K562 (cell line): ENCODE measurements at regions not wholly inside any gene's neighbourhood (a gene's known extent, or its start where the extent isn't known, plus 50 kb on each side); places are given as distances from the start of the nearest gene placed in this dataset.

Source experiments
- ATAC-seq: fragments of 200-7000 bp; cut with Tn5 transposase; 3 replicates; pipeline ENCODE4 v1.9.1; 2020; ENCODE audit warnings: moderate library complexity
- BruUV-seq: library from RNA; stranded (reverse); fragments of 400-500 nt; replicated peaks from 2 replicates; lab custom pipeline; 2021; lab: Mats Ljungman, UMichigan
- CTCF ChIA-PET: fragments of 300-600 bp; formaldehyde crosslinking; extraction: SDS; loops from one replicate; lab custom pipeline; 2021; ENCODE audit warnings: low intra/inter-chr PET ratio; lab: Yijun Ruan, JAX
- POLR2A ChIA-PET: fragments of 300-600, 350-650 bp; sonication (Branson Sonifier 250); formaldehyde crosslinking; extraction: SDS; loops from one replicate; lab custom pipeline; 2021; ENCODE audit warnings: antibody characterized with exemption, inconsistent platforms; lab: Yijun Ruan, JAX
- DNase-seq, 4 experiments: peaks; one replicate each; pipeline versions ENCODE4 v3.0.0 to v3.0.0-alpha.2; 2011 to 2018; ENCODE audit warnings: low spot score in 3 of 4, mixed read lengths in 3 of 4; ENCODE audit errors: extremely low read depth in 1 of 4
- FAIRE-seq: peaks from 2 replicates; lab custom pipeline; 2011; peaks lifted over from hg19 to GRCh38; lab: Jason Lieb, UNC
- H2AFZ ChIP-seq: 2 replicates; pipeline ENCODE4 v1.6.0; 2011; ENCODE audit warnings: low read depth, low read length, control low read depth, inconsistent platforms
- H3K27ac ChIP-seq: fragments of 200-600 bp; 3 replicates; pipeline ENCODE4 v1.8.0; 2011; ENCODE audit warnings: low read depth, mild to moderate bottlenecking, control low read depth, inconsistent platforms, low read length, moderate library complexity, mixed read lengths; ENCODE audit errors: extremely low read depth
- H3K27me3 ChIP-seq, 2 experiments: fragments of 300-600 bp in 1 of 2; 2 replicates in 1 of 2; 3 replicates in 1 of 2; pipeline versions ENCODE4 v1.6.0 to v1.8.0; 2011; ENCODE audit warnings: inconsistent platforms in 2 of 2, low read length in 2 of 2, mild to moderate bottlenecking in 1 of 2, mixed read lengths in 1 of 2, moderate library complexity in 1 of 2; ENCODE audit not compliant: control insufficient read depth in 2 of 2, insufficient read depth in 2 of 2
- H3K36me3 ChIP-seq: fragments of 300-600 bp; 3 replicates; pipeline ENCODE4 v1.8.0; 2011; ENCODE audit warnings: mild to moderate bottlenecking, low read length, inconsistent platforms; ENCODE audit not compliant: control insufficient read depth, insufficient read depth
- H3K4me1 ChIP-seq, 2 experiments: fragments of 200-600 bp in 1 of 2; replicated peaks in 1 of 2; 2 replicates in 1 of 2; 3 replicates in 1 of 2; pipeline versions ENCODE4 v1.5.1 to v1.8.0; 2011; ENCODE audit warnings: inconsistent platforms in 2 of 2, low read length in 2 of 2, mild to moderate bottlenecking in 1 of 2, mixed read lengths in 1 of 2, moderate library complexity in 1 of 2; ENCODE audit not compliant: control insufficient read depth in 2 of 2, insufficient read depth in 2 of 2
- H3K4me2 ChIP-seq: 2 replicates; pipeline ENCODE4 v1.6.1; 2011; ENCODE audit warnings: low read length, control low read depth, inconsistent platforms, mixed read lengths; ENCODE audit not compliant: insufficient read depth
- H3K4me3 ChIP-seq: fragments of 200-600 bp; sonication (generic), shearing (Covaris generic); 2 replicates; pipeline ENCODE4 v1.5.1; 2016; ENCODE audit warnings: control low read depth, inconsistent platforms
- H3K79me2 ChIP-seq: fragments of 200-600 bp; 3 replicates; pipeline ENCODE4 v1.8.0; 2011; ENCODE audit warnings: low read length, inconsistent platforms; ENCODE audit not compliant: control insufficient read depth, insufficient read depth
- H3K9ac ChIP-seq, 2 experiments: 2 replicates each; pipeline versions ENCODE4 v1.6.0 to v1.6.1; 2011; ENCODE audit warnings: low read depth in 2 of 2, low read length in 2 of 2, control low read depth in 1 of 2, inconsistent platforms in 1 of 2, mild to moderate bottlenecking in 1 of 2, mixed read lengths in 1 of 2; ENCODE audit not compliant: insufficient read depth in 1 of 2
- H3K9me1 ChIP-seq: one replicate; pipeline ENCODE4 v1.6.0; 2011; ENCODE audit warnings: inconsistent platforms, mild to moderate bottlenecking, low read length, moderate library complexity; ENCODE audit not compliant: control insufficient read depth, insufficient read depth
- H3K9me3 ChIP-seq: replicated peaks from 2 replicates; pipeline ENCODE4 v1.5.1; 2011; ENCODE audit warnings: low read depth, low read length, inconsistent platforms; ENCODE audit not compliant: control insufficient read depth, insufficient read depth
- H4K20me1 ChIP-seq: replicated peaks from 2 replicates; pipeline ENCODE4 v1.6.1; 2011; ENCODE audit warnings: low read length, inconsistent platforms, mixed read lengths; ENCODE audit not compliant: control insufficient read depth, insufficient read depth
- CHD4 ChIP-seq: fragments of 200-600 bp; sonication (generic); IDR thresholded peaks from 3 replicates; pipeline ENCODE4 v1.6.1; 2012; ENCODE audit warnings: low read depth, mild to moderate bottlenecking, mixed read lengths, low read length, inconsistent platforms; ENCODE audit not compliant: insufficient read depth, insufficient replicate concordance, poor library complexity, severe bottlenecking
- GABPA ChIP-seq: fragments of 200-800 bp; sonication (Bioruptor generic); conservative IDR thresholded peaks from 2 replicates; pipeline ENCODE4 v1.6.1; 2016; ENCODE audit warnings: low read depth, missing genetic modification characterization, missing compliant biosample characterization
- MYBL2 ChIP-seq, 2 experiments: fragments of 450-650 bp in 1 of 2; sonication (generic) in 1 of 2; formaldehyde crosslinking in 1 of 2; IDR thresholded peaks; 2 replicates each; pipeline versions ENCODE4 v1.6.1 to v1.8.1; 2017 to 2022; ENCODE audit warnings: borderline replicate concordance in 1 of 2, inconsistent platforms in 1 of 2, low read depth in 1 of 2, mild to moderate bottlenecking in 1 of 2, missing genetic modification reagents in 1 of 2, moderate library complexity in 1 of 2
- POU5F1 ChIP-seq: fragments of 150-350 bp; IDR thresholded peaks from 2 replicates; pipeline ENCODE4 v1.6.1; 2014; ENCODE audit warnings: borderline replicate concordance, low read length, low read depth, mild to moderate bottlenecking; ENCODE audit not compliant: partially characterized antibody
- RBM17 ChIP-seq: fragments of 200-400 bp; formaldehyde crosslinking; IDR thresholded peaks from 2 replicates; pipeline ENCODE4 v1.6.1; 2017; ENCODE audit warnings: low read depth, mild to moderate bottlenecking, low read length, borderline replicate concordance
- TRIM28 ChIP-seq: fragments of 450-650 bp; IDR thresholded peaks from 2 replicates; pipeline ENCODE4 v1.6.1; 2017
- WGBS: fragments of 100-300 bp; shearing (Covaris generic); methylation state at CpG from one replicate; pipeline ENCODE4 v1.1.6; 2016; ENCODE audit warnings: low coverage, mixed read lengths; ENCODE audit not compliant: insufficient coverage; ENCODE audit errors: missing lambda C conversion rate; 5-methylcytosine and 5-hydroxymethylcytosine counted together
- in situ Hi-C: fragments of 300-500 bp; cut with MboI; formaldehyde crosslinking; loops from 4 replicates; pipeline ENCODE4 v1.15.0; 2018; ENCODE audit warnings: inconsistent platforms, mixed read lengths
- intact Hi-C: fragments of 100-400 bp; cut with micrococcal nuclease; formaldehyde crosslinking; loops from 2 replicates; pipeline ENCODE4 v1.14.2; 2022
- TF ChIP-seq, protein P1 (sequence below): fragments of 250-450 bp; sonication (Bioruptor Pico); IDR thresholded peaks from 2 replicates; pipeline ENCODE4 v1.8.0; 2021; ENCODE audit warnings: moderate library complexity, mild to moderate bottlenecking, inconsistent platforms
- TF ChIP-seq, protein P2 (sequence below): fragments of 250-450 bp; sonication (Bioruptor Pico); IDR thresholded peaks from 2 replicates; pipeline ENCODE4 v1.4.0; 2020
- TF ChIP-seq, protein P3 (sequence below): fragments of 450-650 bp; IDR thresholded peaks from 2 replicates; pipeline ENCODE4 v1.6.1; 2017; ENCODE audit warnings: antibody characterized with exemption
- TF ChIP-seq, protein P4 (sequence below): fragments of 250-450 bp; sonication (Bioruptor Pico); IDR thresholded peaks from 2 replicates; pipeline ENCODE4 v1.5.0; 2020; ENCODE audit warnings: mild to moderate bottlenecking, borderline replicate concordance

DNA sequence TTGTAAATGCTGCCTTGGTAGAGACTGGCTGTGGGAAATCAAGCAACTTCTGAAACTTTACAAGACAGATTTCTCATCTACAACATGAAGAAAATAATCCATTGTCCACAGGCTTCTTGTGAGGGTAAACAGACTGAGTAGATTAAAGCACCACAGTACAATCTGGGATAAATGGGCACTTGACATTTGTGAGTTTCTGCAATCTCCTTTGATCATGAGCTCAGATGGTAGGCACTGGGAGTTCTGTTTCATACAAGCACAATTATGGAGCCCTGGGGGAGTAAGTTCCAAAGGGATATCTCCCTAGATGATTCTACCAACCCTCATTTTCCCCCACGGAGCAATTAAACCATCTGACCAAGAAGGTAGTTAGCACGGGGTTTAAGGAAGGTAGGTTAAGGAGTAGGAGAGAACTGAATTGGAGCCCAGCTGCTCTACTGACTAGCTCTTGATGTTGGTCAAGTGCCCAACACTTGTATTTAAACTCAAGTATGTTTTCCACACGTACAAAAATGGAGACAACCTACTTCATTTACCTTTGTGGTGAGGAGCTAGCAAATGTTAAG, 479.5 kb upstream of the TNC start:
- intact Hi-C loops = loop anchor here (10.0 kb wide), 1 partner anchor 913 kb away; the partner anchor contains the start of gene TEX48
- ATAC-seq (no peak), FAIRE-seq (no peak), DNase-seq (no peak)
- ChIA-PET CTCF (no interaction called here), POLR2A (no interaction called here)
- Histone ChIP-seq H3K79me2 (no peaks in the 10 kb centered on the region), H2AFZ (no peak overlapping the region), H4K20me1 (no peaks in the 10 kb centered on the region), H3K4me1 (no peaks in the 10 kb centered on the region), H3K9ac (no peak overlapping the region), H3K27me3 (no peaks in the 10 kb centered on the region), H3K27ac (no peak overlapping the region), H3K9me3 (no peaks in the 10 kb centered on the region), H3K9me1 (no peaks in the 10 kb centered on the region), H3K4me3 (no peak overlapping the region), H3K4me2 (no peak overlapping the region), H3K36me3 (no peaks in the 10 kb centered on the region)
- TF ChIP-seq GABPA (no peak), RBM17 (no peak), POU5F1 (no peak), TRIM28 (no peak), MYBL2 (IDR thresholded peaks at IDR 0.05; ENCODE audit: low read depth) (no peak), MYBL2 (CRISPR knock-in tag; IDR thresholded peaks at IDR 0.05; ENCODE audit: borderline replicate concordance) (no peak), CHD4 (no peak)
- TF ChIP-seq, protein P1, sequence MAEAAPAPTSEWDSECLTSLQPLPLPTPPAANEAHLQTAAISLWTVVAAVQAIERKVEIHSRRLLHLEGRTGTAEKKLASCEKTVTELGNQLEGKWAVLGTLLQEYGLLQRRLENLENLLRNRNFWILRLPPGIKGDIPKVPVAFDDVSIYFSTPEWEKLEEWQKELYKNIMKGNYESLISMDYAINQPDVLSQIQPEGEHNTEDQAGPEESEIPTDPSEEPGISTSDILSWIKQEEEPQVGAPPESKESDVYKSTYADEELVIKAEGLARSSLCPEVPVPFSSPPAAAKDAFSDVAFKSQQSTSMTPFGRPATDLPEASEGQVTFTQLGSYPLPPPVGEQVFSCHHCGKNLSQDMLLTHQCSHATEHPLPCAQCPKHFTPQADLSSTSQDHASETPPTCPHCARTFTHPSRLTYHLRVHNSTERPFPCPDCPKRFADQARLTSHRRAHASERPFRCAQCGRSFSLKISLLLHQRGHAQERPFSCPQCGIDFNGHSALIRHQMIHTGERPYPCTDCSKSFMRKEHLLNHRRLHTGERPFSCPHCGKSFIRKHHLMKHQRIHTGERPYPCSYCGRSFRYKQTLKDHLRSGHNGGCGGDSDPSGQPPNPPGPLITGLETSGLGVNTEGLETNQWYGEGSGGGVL (CRISPR knock-in tag) = no peak
- TF ChIP-seq, protein P2, sequence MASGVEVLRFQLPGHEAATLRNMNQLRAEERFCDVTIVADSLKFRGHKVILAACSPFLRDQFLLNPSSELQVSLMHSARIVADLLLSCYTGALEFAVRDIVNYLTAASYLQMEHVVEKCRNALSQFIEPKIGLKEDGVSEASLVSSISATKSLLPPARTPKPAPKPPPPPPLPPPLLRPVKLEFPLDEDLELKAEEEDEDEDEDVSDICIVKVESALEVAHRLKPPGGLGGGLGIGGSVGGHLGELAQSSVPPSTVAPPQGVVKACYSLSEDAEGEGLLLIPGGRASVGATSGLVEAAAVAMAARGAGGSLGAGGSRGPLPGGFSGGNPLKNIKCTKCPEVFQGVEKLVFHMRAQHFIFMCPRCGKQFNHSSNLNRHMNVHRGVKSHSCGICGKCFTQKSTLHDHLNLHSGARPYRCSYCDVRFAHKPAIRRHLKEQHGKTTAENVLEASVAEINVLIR (CRISPR knock-in tag) = no peak
- TF ChIP-seq, protein P3, sequence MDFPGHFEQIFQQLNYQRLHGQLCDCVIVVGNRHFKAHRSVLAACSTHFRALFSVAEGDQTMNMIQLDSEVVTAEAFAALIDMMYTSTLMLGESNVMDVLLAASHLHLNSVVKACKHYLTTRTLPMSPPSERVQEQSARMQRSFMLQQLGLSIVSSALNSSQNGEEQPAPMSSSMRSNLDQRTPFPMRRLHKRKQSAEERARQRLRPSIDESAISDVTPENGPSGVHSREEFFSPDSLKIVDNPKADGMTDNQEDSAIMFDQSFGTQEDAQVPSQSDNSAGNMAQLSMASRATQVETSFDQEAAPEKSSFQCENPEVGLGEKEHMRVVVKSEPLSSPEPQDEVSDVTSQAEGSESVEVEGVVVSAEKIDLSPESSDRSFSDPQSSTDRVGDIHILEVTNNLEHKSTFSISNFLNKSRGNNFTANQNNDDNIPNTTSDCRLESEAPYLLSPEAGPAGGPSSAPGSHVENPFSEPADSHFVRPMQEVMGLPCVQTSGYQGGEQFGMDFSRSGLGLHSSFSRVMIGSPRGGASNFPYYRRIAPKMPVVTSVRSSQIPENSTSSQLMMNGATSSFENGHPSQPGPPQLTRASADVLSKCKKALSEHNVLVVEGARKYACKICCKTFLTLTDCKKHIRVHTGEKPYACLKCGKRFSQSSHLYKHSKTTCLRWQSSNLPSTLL = no peak
- TF ChIP-seq, protein P4, sequence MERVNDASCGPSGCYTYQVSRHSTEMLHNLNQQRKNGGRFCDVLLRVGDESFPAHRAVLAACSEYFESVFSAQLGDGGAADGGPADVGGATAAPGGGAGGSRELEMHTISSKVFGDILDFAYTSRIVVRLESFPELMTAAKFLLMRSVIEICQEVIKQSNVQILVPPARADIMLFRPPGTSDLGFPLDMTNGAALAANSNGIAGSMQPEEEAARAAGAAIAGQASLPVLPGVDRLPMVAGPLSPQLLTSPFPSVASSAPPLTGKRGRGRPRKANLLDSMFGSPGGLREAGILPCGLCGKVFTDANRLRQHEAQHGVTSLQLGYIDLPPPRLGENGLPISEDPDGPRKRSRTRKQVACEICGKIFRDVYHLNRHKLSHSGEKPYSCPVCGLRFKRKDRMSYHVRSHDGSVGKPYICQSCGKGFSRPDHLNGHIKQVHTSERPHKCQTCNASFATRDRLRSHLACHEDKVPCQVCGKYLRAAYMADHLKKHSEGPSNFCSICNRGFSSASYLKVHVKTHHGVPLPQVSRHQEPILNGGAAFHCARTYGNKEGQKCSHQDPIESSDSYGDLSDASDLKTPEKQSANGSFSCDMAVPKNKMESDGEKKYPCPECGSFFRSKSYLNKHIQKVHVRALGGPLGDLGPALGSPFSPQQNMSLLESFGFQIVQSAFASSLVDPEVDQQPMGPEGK (CRISPR knock-in tag) = no peak
- no TSS peak for BruUV-seq
- WGBS = 0% methylated on average over 3 of the region's 3 CpGs
- in situ Hi-C loops = no loop called here
